GM19397 (cell line): ENCODE measurements at regions not wholly inside any gene's neighbourhood (a gene's known extent, or its start where the extent isn't known, plus 50 kb on each side); places are given as distances from the start of the nearest gene placed in this dataset.

Experiments
- ATAC-seq: cut with Tn5 transposase; IDR thresholded peaks from one replicate; pipeline ENCODE4 v1.9.1; 2021; ENCODE audit warnings: mild to moderate bottlenecking, moderate library complexity; ENCODE audit not compliant: unreplicated experiment

DNA sequence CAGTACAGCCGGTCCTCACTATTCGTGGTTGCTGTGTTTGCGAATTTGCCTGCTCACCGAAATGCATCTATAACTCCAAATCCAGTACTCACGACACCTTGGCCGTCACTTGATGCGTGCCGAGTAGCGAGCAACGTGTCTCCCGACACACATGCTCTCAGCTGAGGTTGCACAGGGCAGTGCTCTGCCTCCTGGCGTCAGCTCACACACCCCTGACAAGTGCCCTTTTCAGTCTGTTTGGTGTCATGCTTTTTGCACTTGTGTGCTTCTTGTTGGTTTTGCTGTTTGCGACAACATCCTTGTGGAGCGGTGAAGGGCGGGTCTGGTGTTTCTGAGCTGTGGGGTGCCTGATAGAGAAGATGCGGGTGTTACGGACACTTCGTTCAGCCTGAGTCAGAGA is 110.4 kb upstream of the RFLNA start:
- no peak for ATAC-seq

DNA sequence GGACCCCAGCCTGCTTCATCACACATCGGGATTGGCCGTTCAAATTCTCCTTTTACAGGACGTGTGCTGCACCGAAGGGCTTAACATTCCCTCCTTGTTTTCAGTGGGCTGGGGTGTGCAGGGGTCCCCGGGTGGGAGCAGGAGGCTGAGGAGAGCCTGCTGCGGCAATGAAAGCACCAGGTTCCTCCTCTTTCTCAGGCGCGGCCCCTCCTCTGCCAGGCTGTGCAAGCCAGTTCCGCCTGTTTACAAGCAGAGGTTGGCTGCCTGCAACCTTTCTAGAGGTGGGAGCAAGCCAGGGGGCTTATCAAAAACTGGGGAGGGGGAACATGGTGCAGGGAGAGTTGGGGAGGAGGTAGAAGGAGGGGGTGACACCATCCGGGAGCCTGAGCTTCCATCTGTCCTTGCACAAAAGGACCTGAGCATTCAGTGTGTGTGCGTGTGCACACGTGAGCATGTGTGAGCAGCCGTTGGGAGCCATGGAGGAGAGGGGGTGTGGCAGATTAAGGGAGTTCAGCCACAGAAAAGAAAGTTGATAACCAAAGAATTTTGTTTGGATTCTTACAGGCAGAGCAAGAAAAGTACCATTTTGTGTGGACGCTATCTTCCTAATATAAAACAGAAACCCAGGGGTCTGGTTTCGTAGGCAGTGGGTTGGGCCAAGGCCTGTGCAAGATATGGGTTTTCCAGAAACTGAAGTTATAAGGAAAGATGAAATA is 108.8 kb upstream of the RFLNA start:
- ATAC-seq: no peak

DNA sequence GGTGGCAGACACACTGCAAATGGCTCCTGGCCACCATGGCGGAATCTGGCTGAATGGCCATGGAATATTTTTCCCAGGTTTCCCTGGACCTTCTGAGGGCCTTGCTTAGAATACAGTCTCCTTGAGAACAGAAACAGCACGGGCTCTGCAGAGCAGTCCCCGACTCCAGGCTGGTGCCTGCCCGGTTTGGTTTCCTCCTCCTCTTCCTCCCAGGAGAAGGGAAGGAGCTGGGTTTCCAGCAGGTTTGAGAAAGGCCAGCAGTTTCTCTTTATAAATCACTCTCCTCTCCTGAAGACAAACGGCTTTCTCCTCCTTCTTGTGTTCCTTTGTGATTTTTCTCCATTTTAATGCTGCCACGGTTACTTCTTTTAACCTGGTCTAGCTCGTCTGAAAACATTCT is 106.8 kb upstream of the RFLNA start:
- no peak for ATAC-seq

DNA sequence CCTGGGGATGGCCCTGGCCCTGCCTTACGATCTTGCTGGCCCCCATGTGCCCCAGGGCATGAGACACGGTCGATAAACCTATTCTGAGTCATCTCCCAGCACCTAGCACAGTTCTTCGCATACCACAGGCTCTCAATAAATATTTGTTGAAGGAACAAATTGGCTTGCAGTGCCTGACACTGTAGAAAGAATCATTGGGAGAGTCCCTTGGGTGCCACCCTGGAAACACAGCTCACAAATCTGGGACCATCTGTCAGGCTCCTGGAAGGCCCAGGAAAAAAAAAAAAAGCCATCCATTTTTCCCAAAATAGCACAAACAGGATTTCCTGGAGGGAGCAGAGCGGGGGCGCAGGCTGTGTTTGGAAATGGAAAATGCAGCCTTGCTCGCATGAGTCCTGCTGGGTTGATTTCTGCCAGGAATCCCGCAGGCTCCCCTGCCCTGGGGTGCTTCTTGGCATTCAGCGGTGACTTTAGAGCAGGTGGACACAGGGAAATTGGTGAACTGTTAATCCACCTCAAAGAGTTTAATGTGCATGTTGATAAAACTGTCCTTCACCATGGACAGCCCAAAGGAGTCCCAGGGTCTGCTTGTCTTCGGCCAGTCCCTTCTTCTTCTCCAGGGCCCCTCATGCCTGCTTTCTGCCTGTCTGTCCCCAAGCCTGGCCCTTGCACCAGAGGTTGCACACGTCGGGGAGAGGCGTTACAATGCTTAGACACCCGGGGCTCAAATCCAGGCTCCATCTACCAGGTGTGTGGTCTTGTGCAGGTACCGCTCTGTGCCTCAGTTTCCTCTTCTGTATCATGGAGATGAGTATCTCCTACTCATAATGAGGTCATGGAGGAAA is 106.1 kb upstream of the RFLNA start:
- no peak for ATAC-seq

DNA sequence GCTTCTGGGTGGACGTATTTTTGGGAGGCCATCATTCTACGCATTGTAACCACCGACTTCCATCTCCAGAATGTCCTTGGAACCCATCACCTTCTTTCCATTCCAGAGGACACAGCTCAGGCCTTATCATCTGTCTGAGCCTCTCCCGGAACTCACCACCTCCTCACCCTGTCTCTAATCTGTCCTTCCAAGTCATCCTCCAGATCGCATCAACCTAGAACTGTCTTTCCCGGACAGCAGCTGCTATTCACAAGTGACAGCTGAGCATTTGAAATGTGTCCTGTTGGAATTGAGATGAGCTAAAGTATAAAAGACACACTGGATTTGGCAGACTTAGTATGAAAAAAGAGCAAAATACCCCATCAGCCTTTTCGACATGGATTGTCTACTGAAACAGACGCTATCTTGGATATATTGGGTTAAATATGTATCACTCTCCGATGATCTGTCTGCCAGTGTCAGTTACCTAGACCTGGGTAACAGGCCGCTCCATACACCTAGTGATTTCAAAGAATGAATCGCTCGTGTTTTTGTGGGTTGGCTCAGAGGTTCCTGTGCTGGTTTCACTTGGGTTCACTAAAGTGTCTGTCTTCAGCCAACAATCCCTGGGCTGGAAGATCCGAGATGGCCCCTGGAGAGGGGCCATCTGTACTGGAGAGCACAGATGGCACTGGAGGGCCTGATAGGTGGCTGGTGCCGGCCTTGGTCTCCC is 104.4 kb upstream of the RFLNA start:
- no peak for ATAC-seq

DNA sequence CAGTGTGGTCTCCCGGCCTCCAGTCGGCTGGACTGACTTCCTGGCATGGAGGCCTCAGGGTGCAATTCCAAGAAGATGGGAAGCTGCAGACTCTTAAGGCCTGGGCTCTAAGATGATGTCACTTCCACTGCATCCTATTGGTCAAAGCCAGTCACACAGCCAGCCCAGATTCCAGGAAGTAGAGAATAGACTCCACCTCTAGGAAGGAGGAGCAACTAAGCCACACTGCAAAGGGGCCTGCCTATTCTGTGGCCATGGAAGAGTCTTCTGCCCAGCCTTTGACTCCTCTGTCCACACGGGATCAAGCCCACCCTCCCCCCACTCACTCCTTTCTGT is 103.9 kb upstream of the RFLNA start:
- no peak for ATAC-seq

DNA sequence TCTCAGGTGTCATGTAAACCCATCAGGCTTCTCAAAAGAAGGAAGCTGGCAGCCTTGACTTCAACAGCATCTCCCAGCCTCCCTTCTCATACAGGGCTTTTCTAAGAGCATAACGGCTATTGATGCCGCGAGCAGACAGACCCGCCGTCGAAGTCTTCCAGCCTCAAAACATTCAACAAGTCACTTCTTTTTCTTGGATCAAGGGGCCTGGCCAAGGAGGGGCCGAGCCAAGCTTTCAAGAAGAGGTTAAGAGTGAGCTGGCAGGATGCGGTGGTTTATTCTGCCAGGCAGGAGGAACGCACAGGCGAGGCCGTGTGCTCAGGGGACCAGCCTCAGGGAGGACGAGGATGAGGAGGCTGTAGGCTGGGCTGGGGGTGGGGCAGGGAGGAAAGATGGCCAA is 102.9 kb upstream of the RFLNA start:
- no peak for ATAC-seq

DNA sequence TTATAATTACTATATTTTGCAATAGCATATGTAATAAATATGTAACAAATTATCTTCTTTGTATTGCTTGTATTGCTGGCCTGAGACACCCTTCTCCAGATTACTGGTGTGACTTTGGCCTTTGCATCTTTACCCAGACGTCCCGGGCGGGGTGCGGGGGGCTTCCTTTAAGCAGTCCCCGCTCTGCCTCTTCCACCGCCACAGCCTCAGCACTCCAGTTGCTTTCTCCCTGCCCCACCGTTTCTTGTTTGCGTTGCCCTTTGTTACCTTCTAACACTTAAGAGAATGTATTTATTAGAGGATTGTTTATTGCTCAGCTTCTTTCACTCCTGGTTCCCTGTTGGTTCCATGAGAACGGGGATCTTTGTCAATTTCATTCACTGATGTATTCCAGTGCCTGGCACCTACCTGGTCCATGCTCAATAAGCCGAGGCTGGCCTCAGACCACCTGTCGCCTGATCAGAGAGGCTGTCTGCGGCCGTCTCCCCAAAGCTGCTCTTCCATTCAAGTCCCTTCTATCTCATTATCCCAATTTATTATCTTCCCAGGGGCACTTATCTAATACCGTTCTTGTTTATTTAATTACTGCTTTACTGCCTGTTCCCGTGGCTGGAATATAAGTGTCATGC is 100.5 kb upstream of the RFLNA start:
- no peak for ATAC-seq

DNA sequence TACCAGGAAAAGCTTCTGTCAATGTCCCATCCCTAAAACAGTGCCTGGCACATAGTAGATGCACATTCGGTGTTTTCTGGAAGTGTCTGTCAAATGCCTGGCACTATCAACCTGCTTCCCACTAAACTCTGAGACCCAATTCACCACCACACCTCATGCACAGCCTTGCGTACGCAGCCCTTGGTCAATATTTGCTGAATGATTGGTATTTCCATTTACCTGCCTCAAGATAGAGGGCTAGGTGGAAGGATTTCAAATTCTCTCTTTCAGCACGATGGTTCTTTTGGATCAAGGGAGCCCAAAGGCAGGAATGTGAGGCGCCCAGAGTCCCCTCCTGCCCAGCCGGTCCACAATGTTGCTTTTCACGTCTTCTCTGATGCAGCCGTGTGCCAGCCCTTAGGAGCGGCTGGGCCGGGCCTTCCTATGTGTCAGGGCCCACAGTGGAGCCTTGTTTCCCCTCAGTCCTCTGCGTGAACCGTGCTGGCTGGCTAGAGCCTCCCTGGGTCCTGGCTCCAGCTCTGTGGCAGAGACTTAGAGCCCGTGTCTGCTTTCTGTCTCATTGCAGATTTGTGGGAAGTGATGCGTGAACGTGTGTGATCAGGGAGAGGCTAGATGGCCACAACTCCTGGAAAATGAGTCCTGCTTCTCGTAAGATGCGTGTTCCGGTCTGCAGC is 99.9 kb upstream of the RFLNA start:
- ATAC-seq: no peak

DNA sequence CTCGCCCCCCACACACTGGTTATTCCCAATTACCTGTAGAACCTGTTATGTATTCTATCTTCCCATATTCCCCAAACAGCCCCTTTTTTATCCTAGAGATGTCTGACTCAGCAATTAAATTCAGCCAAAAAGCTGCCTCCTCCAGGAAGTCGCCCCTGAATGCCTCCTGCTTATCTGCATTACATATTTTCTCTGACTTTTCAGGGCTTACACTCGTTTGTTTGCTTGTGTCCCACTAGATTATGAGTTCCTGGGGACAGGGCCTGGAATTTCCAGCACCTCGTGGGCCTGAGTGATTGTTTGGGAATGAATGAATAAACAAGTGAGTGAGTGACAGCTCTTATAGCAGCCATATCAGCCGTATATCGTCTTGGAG is 99.3 kb upstream of the RFLNA start:
- ATAC-seq: no peak

DNA sequence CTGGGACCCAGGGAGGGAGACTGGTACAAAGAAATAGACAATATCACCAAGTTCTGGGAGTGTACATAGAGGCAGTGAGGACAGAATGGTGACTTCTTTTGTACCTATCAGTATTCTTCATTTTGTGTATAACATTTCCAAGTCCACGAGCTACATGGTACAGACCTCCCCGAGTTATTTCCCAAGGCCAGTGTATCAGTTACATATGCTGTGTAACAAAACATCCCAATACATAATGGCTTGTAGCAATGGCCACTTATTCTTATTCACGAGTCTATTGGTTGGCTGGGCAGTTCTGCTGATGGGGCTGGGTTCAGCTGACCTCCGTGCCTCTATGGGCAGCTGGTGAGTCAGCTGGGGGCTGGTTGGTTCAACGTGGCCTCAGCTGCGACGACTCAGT is 98.7 kb upstream of the RFLNA start:
- no peak for ATAC-seq

DNA sequence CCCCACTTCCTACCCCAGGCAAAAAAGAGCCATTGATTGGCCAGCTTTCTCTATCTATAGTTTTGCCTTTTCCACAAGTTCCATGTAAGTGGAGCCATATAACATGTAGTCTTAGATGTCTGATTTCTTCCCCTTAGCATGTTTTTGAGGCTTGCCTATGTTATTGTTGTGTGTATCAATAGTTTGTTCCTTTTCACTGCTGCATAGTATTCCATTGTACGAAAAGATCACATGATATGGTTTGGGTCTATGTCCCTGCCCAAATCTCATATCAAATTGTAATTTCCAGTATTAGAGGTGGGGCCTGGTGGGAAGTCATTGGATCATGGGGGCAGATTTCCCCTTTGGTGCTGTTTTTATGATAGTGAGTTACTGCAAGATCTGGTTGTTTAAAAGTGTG is 93.6 kb upstream of the RFLNA start:
- no peak for ATAC-seq

DNA sequence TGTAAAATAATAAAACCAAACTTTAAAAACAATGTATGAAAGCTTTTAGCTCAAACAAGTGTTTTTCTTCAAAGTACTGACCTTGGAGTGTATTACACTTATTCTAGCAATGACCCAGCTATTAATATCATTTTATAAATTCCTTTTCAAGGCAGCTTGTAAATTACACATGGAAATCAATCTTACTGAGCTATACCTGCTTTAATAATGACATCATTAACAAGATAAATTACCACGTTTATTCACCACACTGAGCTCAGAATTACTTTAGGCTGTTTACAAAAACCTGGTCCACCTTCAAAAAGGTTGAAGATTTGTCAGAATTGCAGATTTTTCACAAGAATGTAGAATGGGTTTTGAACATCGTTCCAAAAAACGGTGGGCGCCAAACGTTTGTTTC is 91.7 kb upstream of the RFLNA start:
- ATAC-seq: no peak

DNA sequence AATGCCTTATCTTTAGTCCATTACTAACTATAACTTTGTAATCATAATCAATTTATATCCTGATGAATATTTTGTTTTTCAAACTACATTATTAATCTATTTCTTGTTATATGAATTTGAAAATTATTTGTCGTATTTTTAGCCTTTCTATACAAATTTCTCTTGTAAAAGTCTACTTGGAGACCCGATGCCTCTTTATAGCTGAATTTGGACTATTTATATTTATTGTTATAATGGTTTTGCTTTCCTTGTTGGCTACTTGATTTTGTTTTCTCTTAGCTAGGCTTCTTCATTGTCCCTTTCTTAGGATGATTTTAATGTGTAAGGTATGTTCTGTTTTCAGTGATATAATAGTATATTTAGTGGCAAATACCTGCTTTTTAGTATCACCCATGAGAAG is 89.5 kb upstream of the RFLNA start:
- no peak for ATAC-seq

DNA sequence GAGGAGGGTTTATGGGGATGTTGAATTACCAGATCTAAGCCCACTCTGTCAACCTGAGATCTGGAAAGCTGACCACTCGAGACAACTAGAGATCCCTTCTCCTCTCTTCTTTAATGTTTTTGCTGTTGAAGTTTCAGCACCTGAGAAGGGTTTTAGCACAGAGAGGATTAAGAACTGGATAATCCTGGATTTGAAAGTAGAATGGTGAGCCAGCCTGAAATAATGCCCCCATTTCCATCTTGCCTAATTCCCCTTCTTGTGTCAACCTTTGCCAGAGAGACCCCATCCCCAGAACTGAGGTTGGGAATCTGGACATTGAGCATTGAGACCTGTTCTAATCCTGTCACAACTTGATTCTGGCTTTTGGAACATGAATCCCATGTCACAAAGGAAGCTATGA is 87.8 kb upstream of the RFLNA start:
- no peak for ATAC-seq

DNA sequence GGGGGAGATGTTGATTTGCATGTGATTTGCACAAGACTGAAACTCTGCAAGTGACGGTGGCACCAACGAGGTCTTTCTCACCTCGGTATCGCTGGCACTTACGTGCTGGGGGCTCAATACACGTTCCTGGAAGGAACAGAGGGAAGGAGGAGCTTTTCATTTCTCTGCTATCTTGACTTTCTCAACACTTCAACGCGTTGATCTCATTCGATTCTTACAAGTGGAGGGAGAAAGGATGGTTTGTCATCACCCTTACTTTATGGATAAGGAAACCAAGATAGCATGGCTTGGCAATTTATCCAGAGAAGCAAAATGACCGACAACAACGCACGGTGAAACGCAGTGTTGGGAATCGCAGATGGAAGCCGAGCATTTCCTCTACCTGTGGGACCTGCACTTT is 87.3 kb upstream of the RFLNA start:
- no peak for ATAC-seq

DNA sequence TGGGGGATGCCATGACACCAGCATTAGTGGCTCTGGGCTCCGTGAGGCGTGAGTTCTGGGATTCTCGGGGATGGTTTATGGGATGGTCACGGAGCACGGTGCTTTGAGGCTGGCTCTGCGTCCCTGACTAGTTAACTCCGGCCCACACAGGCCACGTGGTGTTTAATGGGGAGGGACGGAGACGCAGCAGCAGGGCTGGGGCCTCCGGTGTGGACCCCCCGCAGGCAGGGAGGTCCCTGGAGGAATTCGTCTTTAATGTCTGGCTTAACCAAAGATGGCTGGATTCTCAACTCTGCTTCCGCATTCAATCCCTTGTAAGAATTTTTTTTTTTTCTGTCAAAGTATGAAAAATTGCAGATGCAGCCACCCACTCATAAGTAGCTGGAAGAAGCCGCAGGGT is 86.4 kb upstream of the RFLNA start:
- ATAC-seq: no peak

DNA sequence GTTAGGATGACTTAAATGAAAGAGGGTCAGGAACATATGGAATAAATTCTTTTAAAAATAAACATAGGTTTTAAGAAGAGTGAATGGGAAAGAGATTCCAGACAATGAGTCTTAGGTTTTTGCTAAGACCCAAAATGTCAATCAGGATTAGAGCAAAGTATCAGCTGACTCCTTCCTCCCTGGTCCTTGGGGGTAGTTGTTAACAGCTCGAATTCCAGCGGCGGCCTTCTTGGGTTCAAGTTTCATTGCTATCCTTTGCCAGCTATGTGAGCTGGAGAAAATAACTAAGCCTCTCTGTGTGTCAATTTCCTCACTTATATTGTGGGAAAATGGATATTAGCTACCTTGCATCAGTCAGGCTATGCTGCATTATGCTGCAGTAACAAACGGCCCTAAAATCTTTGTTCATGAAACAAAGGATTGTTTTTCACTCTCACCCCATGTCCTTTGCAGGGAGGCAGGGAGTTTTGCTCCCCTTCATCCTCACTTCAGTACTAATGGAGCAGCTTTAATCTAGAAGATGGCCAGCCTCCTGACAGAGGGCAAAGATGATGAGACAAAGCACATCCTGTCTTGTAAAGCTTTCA is 83.8 kb upstream of the RFLNA start:
- ATAC-seq: no peak

DNA sequence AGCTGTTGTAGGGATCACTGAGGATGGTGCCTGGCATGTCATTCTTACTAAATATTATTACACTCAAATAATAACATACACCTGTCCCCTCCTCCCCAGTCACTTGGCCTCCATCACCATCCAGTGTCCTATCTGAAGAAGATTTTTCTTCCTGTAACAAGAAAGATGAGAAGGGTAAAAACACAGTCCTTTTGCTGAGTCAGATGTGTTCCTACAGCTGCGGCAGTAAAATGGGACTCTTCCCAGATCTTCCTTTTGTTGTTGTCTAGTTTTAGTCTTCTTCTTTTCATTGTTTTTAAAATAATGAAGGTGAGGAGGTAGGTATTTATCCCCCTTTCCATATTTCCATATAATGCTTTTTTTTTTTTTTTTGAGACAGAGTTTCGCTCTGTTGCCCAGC is 83.1 kb upstream of the RFLNA start:
- ATAC-seq: no peak

DNA sequence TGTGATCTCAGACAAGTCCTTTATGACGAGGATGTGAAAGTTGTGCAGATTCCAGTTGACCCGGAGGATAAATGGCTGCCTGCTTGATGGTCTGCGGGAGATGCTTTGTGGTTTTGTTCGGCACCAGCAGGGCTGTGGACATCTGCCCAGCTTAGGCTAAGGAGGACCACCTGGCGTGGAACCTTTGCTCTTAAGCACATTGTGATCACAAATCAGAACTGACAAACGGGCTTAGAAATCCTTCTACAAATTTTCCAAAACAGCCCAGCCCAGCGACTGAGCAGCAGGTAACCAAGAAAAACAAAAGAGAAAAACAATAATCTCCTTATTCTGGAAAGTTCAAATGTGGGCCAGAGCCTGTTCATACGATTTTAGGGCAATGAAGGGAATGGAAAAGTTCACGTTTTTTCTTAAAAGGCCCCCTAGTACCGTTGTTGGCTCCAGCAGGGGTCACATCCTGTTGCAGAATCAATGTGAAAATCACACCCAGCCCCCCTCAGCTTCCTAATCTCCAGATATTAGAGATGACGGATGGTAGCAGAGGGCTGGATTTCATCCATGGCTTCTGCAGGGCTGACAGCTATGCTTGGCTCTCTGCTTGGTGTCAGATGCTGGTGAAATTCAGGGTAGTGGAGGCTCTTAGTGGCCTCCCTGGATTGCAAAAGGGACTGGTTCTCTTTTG is 81.1 kb upstream of the RFLNA start:
- no peak for ATAC-seq
